Endothelial cell of umbilical vein (primary cell): ENCODE measurements at regions not wholly inside any gene's neighbourhood (a gene's known extent, or its start where the extent isn't known, plus 50 kb on each side); places are given as distances from the start of the nearest gene placed in this dataset.

Experiments used
- BruUV-seq: library from RNA; stranded (reverse); fragments of 400-500 nt; replicated peaks from 2 replicates; lab custom pipeline; 2021; lab: Mats Ljungman, UMichigan
- CTCF ChIA-PET: fragments of 300-600, 350-600 bp; sonication (Branson Sonifier 250); formaldehyde crosslinking; loops from one replicate; lab custom pipeline; 2021; ENCODE audit warnings: antibody characterized with exemption, inconsistent platforms; lab: Charles Lee
- POLR2A ChIA-PET: fragments of 300-600, 350-600 bp; sonication (Branson Sonifier 250); formaldehyde crosslinking; loops from one replicate; lab custom pipeline; 2021; ENCODE audit warnings: antibody characterized with exemption, inconsistent platforms; lab: Charles Lee
- DNase-seq: peaks from one replicate; pipeline ENCODE4 v3.0.0-alpha.2; 2011; ENCODE audit warnings: low read depth, low spot score
- FAIRE-seq: peaks from 2 replicates; lab custom pipeline; 2011; peaks lifted over from hg19 to GRCh38; lab: Jason Lieb, UNC
- H2AFZ ChIP-seq: 2 replicates; pipeline ENCODE4 v1.6.0; 2012; ENCODE audit warnings: low read depth, low read length, control low read depth, inconsistent platforms
- H3K27ac ChIP-seq: 2 replicates; pipeline ENCODE4 v1.5.1; 2011; ENCODE audit warnings: low read depth, mild to moderate bottlenecking, control low read depth, low read length, moderate library complexity; ENCODE audit not compliant: insufficient read depth
- H3K27me3 ChIP-seq, 2 experiments: 2 replicates each; pipeline versions ENCODE4 v1.6.0 to v1.6.1; 2011; ENCODE audit warnings: low read length in 2 of 2, mixed read lengths in 1 of 2; ENCODE audit not compliant: control insufficient read depth in 2 of 2, insufficient read depth in 2 of 2
- H3K36me3 ChIP-seq, 2 experiments: 2 replicates in 1 of 2; 3 replicates in 1 of 2; pipeline ENCODE4 v1.5.1; 2011; ENCODE audit warnings: low read length in 2 of 2, mild to moderate bottlenecking in 1 of 2, moderate library complexity in 1 of 2; ENCODE audit not compliant: control insufficient read depth in 2 of 2, insufficient read depth in 2 of 2; ENCODE audit errors: extremely low read depth in 1 of 2
- H3K4me1 ChIP-seq: 3 replicates; pipeline ENCODE4 v1.5.1; 2011; ENCODE audit warnings: mild to moderate bottlenecking, low read length; ENCODE audit not compliant: control insufficient read depth, insufficient read depth; ENCODE audit errors: extremely low read depth
- H3K4me2 ChIP-seq: 2 replicates; pipeline ENCODE4 v1.6.1; 2011; ENCODE audit warnings: low read length, control low read depth, mixed read lengths; ENCODE audit not compliant: insufficient read depth
- H3K4me3 ChIP-seq, 3 experiments: fragments of 200-600 bp in 1 of 3; sonication (generic), shearing (Covaris generic) in 1 of 3; replicated peaks in 1 of 3; 2 replicates each; pipeline ENCODE4 v1.5.1; 2011 to 2016; ENCODE audit warnings: control low read depth in 3 of 3, low read length in 3 of 3, mild to moderate bottlenecking in 2 of 3, inconsistent platforms in 1 of 3, low read depth in 1 of 3, moderate library complexity in 1 of 3; ENCODE audit not compliant: insufficient read depth in 1 of 3
- H3K79me2 ChIP-seq: 2 replicates; pipeline ENCODE4 v1.6.0; 2012; ENCODE audit warnings: low read length, inconsistent platforms; ENCODE audit not compliant: control insufficient read depth, insufficient read depth
- H3K9ac ChIP-seq: replicated peaks from 2 replicates; pipeline ENCODE3; 2011; ENCODE audit warnings: low read length, control low read depth; ENCODE audit not compliant: insufficient read depth; ENCODE audit errors: extremely low read depth
- H3K9me1 ChIP-seq: replicated peaks from 3 replicates; pipeline ENCODE4 v1.6.0; 2011; ENCODE audit warnings: mild to moderate bottlenecking, low read length; ENCODE audit not compliant: control insufficient read depth, insufficient read depth; ENCODE audit errors: extremely low read depth
- H3K9me3 ChIP-seq: replicated peaks from 2 replicates; pipeline ENCODE4 v1.5.1; 2012; ENCODE audit warnings: low read length, inconsistent platforms; ENCODE audit not compliant: control insufficient read depth, insufficient read depth
- H4K20me1 ChIP-seq: replicated peaks from 2 replicates; pipeline ENCODE3; 2011; ENCODE audit warnings: mild to moderate bottlenecking, low read length; ENCODE audit not compliant: control insufficient read depth, insufficient read depth; ENCODE audit errors: extremely low read depth
- EZH2 ChIP-seq: IDR thresholded peaks from 2 replicates; pipeline ENCODE4 v1.6.1; 2012; ENCODE audit warnings: borderline replicate concordance, low read depth, mild to moderate bottlenecking, moderate library complexity, low read length, inconsistent platforms; ENCODE audit not compliant: severe bottlenecking
- FOS ChIP-seq: IDR thresholded peaks from 2 replicates; pipeline ENCODE4 v1.6.1; 2011; ENCODE audit warnings: mild to moderate bottlenecking, low read length, moderate library complexity, borderline replicate concordance; ENCODE audit not compliant: insufficient read depth
- GATA2 ChIP-seq: IDR thresholded peaks from 2 replicates; pipeline ENCODE4 v1.7.0; 2011; ENCODE audit warnings: low read depth, mild to moderate bottlenecking, moderate library complexity, mixed read lengths, low read length; ENCODE audit not compliant: insufficient read length, insufficient read depth
- JUN ChIP-seq: IDR thresholded peaks from 2 replicates; pipeline ENCODE4 v1.6.1; 2011; ENCODE audit warnings: borderline replicate concordance, low read depth; ENCODE audit not compliant: insufficient read length, insufficient read depth
- MYC ChIP-seq: IDR thresholded peaks from one replicate; pipeline ENCODE4 v1.6.1; 2011; ENCODE audit warnings: mild to moderate bottlenecking, low read depth, low read length
- POLR2A ChIP-seq: IDR thresholded peaks from 2 replicates; pipeline ENCODE4 v1.6.1; 2012; ENCODE audit warnings: low read depth, mild to moderate bottlenecking, control low read depth, low read length
- POLR2AphosphoS5 ChIP-seq: IDR thresholded peaks from 2 replicates; pipeline ENCODE4 v1.6.1; 2012; ENCODE audit warnings: low read depth, mild to moderate bottlenecking, control low read depth, low read length, moderate library complexity; ENCODE audit not compliant: insufficient read depth
- dilution Hi-C: fragments of 300-500 bp; cut with MboI; formaldehyde crosslinking; loops from one replicate; pipeline ENCODE4 v1.15.0; 2019; ENCODE audit warnings: low sequenced_read_pairs; ENCODE audit not compliant: extremely low pct_ligation_motif_present
- intact Hi-C: fragments of 100-400 bp; cut with micrococcal nuclease; formaldehyde crosslinking; loops from one replicate; pipeline ENCODE4 v1.10.0; 2022
- TF ChIP-seq, protein P1 (sequence below): IDR thresholded peaks from 2 replicates; pipeline ENCODE4 v1.6.1; 2011; ENCODE audit not compliant: insufficient read depth, insufficient read length
- TF ChIP-seq, protein P2 (sequence below), 2 donors: IDR thresholded peaks; 1 replicate in 1 of 2; 2 replicates in 1 of 2; pipeline ENCODE4 v1.5.1; 2011; ENCODE audit warnings: low read length in 2 of 2, mild to moderate bottlenecking in 2 of 2, moderate library complexity in 2 of 2, control low read depth in 1 of 2, inconsistent platforms in 1 of 2, low read depth in 1 of 2; ENCODE audit not compliant: insufficient read depth in 1 of 2; ENCODE audit errors: extremely low read depth in 1 of 2

DNA sequence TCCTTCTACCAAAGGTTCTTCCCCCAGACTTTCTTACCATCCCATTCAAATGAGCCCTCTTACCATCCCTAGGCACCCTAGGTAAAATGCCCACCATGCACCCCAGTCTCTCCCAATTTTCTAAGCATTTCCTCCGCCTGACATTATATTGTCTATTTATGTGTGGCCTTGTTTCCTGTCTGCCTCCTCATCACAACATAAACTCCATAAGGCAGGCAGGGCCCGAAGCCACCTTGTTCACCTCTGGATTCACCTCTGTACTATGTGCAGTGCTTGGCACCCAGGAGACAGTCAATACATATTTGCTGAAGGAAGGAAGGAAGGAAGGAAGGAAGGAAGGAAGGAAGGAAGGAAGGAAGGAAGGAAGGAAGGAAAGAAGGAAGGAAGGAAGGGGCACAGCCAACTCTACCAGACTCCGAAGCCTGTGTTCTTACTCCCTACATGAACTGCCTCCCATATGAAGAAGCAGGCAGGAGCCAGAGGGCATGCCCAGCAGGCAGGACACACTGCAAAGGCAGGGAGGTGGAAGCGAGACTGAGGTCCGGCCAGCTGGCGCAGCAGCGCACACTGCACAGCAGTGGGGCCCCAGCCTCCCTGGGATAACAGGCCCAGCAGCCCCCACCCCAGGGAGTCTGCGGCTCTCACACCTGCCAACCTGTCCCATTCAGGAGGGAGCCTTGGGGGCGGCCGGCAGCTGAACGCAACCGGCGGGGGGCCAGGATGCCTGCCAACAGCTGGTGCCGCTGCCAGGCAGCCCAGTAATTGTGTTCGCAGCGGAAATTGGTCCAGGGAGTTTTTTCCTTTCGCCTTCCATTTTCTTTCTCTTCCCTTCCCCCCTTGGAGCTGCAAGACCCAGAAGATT lies 106.0 kb upstream of the LINGO1 start:
- intact Hi-C loops (no loop called here), dilution Hi-C loops (no loop called here)
- no peaks in the 10 kb centered on the region for H3K4me1 ChIP-seq
- peaks cover 0 to 1% of the 10 kb centered on the region in 2 experiments for H3K27me3 ChIP-seq
- TF ChIP-seq, protein P1, sequence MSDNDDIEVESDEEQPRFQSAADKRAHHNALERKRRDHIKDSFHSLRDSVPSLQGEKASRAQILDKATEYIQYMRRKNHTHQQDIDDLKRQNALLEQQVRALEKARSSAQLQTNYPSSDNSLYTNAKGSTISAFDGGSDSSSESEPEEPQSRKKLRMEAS, result no peak
- TF ChIP-seq GATA2 (no peak), POLR2AphosphoS5 (no peak), MYC (no peak), FOS (no peak), POLR2A (no peak), JUN (no peak), EZH2 (no peak)
- TF ChIP-seq, protein P2, sequence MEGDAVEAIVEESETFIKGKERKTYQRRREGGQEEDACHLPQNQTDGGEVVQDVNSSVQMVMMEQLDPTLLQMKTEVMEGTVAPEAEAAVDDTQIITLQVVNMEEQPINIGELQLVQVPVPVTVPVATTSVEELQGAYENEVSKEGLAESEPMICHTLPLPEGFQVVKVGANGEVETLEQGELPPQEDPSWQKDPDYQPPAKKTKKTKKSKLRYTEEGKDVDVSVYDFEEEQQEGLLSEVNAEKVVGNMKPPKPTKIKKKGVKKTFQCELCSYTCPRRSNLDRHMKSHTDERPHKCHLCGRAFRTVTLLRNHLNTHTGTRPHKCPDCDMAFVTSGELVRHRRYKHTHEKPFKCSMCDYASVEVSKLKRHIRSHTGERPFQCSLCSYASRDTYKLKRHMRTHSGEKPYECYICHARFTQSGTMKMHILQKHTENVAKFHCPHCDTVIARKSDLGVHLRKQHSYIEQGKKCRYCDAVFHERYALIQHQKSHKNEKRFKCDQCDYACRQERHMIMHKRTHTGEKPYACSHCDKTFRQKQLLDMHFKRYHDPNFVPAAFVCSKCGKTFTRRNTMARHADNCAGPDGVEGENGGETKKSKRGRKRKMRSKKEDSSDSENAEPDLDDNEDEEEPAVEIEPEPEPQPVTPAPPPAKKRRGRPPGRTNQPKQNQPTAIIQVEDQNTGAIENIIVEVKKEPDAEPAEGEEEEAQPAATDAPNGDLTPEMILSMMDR (IDR thresholded peaks at IDR 0.05; ENCODE audit: extremely low read depth in 1 of 2, insufficient read depth in 1 of 2, low read depth in 1 of 2, low read length in 2 of 2), result no peak
- DNase-seq, result no peak
- FAIRE-seq, result no peak
- no peak overlapping the region for H2AFZ ChIP-seq
- ChIA-PET POLR2A (no interaction called here), CTCF (interaction anchor here (0.8 to 1.2 kb wide), 5 partner anchors 10 to 121 kb away, joined by 3 to 4 read pairs (median 4); no protein-coding TSS in a partner anchor)
- H3K4me2 ChIP-seq, result no peak overlapping the region
- H3K9me1 ChIP-seq, result no peaks in the 10 kb centered on the region
- no peak overlapping the region for H3K9ac ChIP-seq
- H3K79me2 ChIP-seq, result no peaks in the 10 kb centered on the region
- H3K9me3 ChIP-seq, result no peaks in the 10 kb centered on the region
- no peak overlapping the region for H3K27ac ChIP-seq
- no TSS peak for BruUV-seq
- no peaks in the 10 kb centered on the region for H3K36me3 ChIP-seq
- no peaks in the 10 kb centered on the region for H4K20me1 ChIP-seq
- no peak overlapping the region for H3K4me3 ChIP-seq
